Left ventricle myocardium superior (tissue), 1 donor: ENCODE measurements at regions not wholly inside any gene's neighbourhood (a gene's known extent, or its start where the extent isn't known, plus 50 kb on each side); places are given as distances from the start of the nearest gene placed in this dataset.
"Not testable (repeated sequence)": the region's sequence is repeated elsewhere in the genome, so short reads cannot be mapped to it uniquely, and the experiment has no call there.

Experiments
- ATAC-seq: fragments of 200-7000 bp; cut with Tn5 transposase; one replicate; pipeline ENCODE4 v1.9.1; 2020; ENCODE audit warnings: mild to moderate bottlenecking, moderate library complexity
- DNase-seq: peaks from one replicate; pipeline ENCODE4 v3.0.0-alpha.2; 2020
- intact Hi-C: fragments of 100-400 bp; cut with micrococcal nuclease; formaldehyde crosslinking; loops from one replicate; pipeline ENCODE4 v1.11.0; 2022
- donor health status: DM: no; HTN: yes; CAD: no; lungs with severe emphysema.

- ATAC-seq (peak; percentile 48), DNase-seq (no peak)
- intact Hi-C loops: no loop called here
Measured at GRCh38 chr7:24419511-24419910, 135.5 kb downstream of the NPY start.

GRCh38 chr7:24422441-24423010, 138.5 kb downstream of the NPY start:
- intact Hi-C loops: no loop called here
- no peak for ATAC-seq
- DNase-seq: no peak

GRCh38 chr7:24425664-24426063, 141.7 kb downstream of the NPY start:
- DNase-seq (no peak), ATAC-seq (no peak)
- intact Hi-C loops: no loop called here

- DNase-seq: no peak
- ATAC-seq: no peak
- intact Hi-C loops: no loop called here
Measured at GRCh38 chr7:24427048-24427447, 143.1 kb downstream of the NPY start.

GRCh38 chr7:24428676-24429075, 144.6 kb upstream of the PALS2 start:
- no peak for DNase-seq
- no peak for ATAC-seq
- intact Hi-C loops: no loop called here

- ATAC-seq: no peak
- DNase-seq: no peak
- intact Hi-C loops: no loop called here
Measured at GRCh38 chr7:24432677-24433076, 140.6 kb upstream of the PALS2 start.

- DNase-seq (no peak), ATAC-seq (no peak)
- intact Hi-C loops: no loop called here
Measured at GRCh38 chr7:24434972-24435371, 138.3 kb upstream of the PALS2 start.

- DNase-seq: no peak
- intact Hi-C loops: no loop called here
- no peak for ATAC-seq
Measured at GRCh38 chr7:24436131-24436920, 136.9 kb upstream of the PALS2 start.

GRCh38 chr7:24438232-24438631, 135.0 kb upstream of the PALS2 start:
- intact Hi-C loops: no loop called here

GRCh38 chr7:24439104-24439503, 134.1 kb upstream of the PALS2 start:
- intact Hi-C loops, ATAC-seq, DNase-seq: not testable (repeated sequence)

More at GRCh38 chr7:24438232-24438631, 135.0 kb upstream of the PALS2 start:
- DNase-seq (no peak), ATAC-seq (no peak)

GRCh38 chr7:24440892-24441291, 132.4 kb upstream of the PALS2 start:
- DNase-seq (no peak), ATAC-seq (no peak)
- intact Hi-C loops: no loop called here

- intact Hi-C loops: no loop called here
- DNase-seq (no peak), ATAC-seq (no peak)
Measured at GRCh38 chr7:24441314-24442027, 131.8 kb upstream of the PALS2 start.

GRCh38 chr7:24442170-24442777, 131.0 kb upstream of the PALS2 start:
- no peak for DNase-seq
- intact Hi-C loops: no loop called here
- no peak for ATAC-seq

- no peak for DNase-seq
- intact Hi-C loops: no loop called here
- no peak for ATAC-seq
Measured at GRCh38 chr7:24444666-24445440, 128.4 kb upstream of the PALS2 start.

- no peak for ATAC-seq
- intact Hi-C loops: no loop called here
- DNase-seq: no peak
Measured at GRCh38 chr7:24448038-24448437, 125.2 kb upstream of the PALS2 start.

- intact Hi-C loops, DNase-seq, ATAC-seq: not testable (repeated sequence)
Measured at GRCh38 chr7:24449416-24449815, 123.8 kb upstream of the PALS2 start.

GRCh38 chr7:24455813-24456525, 117.3 kb upstream of the PALS2 start:
- intact Hi-C loops: no loop called here
- no peak for DNase-seq
- no peak for ATAC-seq

GRCh38 chr7:24456526-24457218, 116.6 kb upstream of the PALS2 start:
- no peak for ATAC-seq
- DNase-seq: no peak
- intact Hi-C loops: no loop called here
